Mesenchymal stem cell (in vitro differentiated cells and primary cell): ENCODE measurements at regions not wholly inside any gene's neighbourhood (a gene's known extent, or its start where the extent isn't known, plus 50 kb on each side); places are given as distances from the start of the nearest gene placed in this dataset.

Source experiments
- DNase-seq: peaks from one replicate; pipeline ENCODE4 v3.0.0-alpha.2; 2013
- H2AFZ ChIP-seq: one replicate; pipeline ENCODE4 v1.6.1; 2013; ENCODE audit warnings: low read depth, mild to moderate bottlenecking, control low read depth, inconsistent platforms, low read length, moderate library complexity
- H2AK5ac ChIP-seq: 2 replicates; pipeline ENCODE4 v1.6.1; 2013; ENCODE audit warnings: low read length, moderate library complexity, mild to moderate bottlenecking, inconsistent platforms; ENCODE audit not compliant: severe bottlenecking
- H2BK120ac ChIP-seq: one replicate; pipeline ENCODE4 v1.6.1; 2013; ENCODE audit warnings: low read depth, mild to moderate bottlenecking, inconsistent platforms, low read length, moderate library complexity
- H2BK12ac ChIP-seq, 2 experiments: one replicate each; pipeline ENCODE4 v1.6.1; 2013; ENCODE audit warnings: inconsistent platforms in 2 of 2, low read length in 2 of 2, mild to moderate bottlenecking in 2 of 2, moderate library complexity in 2 of 2, control low read depth in 1 of 2
- H2BK15ac ChIP-seq: one replicate; pipeline ENCODE4 v1.6.1; 2013; ENCODE audit warnings: mild to moderate bottlenecking, low read depth, inconsistent platforms; ENCODE audit not compliant: poor library complexity, severe bottlenecking
- H2BK5ac ChIP-seq: 2 replicates; pipeline ENCODE4 v1.6.1; 2013; ENCODE audit warnings: low read depth, mild to moderate bottlenecking, low read length, control low read depth, inconsistent platforms; ENCODE audit not compliant: poor library complexity, severe bottlenecking
- H3K14ac ChIP-seq, 2 experiments: one replicate each; pipeline ENCODE4 v1.6.1; 2013; ENCODE audit warnings: inconsistent platforms in 2 of 2, low read length in 2 of 2, control low read depth in 1 of 2, mild to moderate bottlenecking in 1 of 2, moderate library complexity in 1 of 2
- H3K18ac ChIP-seq, 2 experiments: one replicate each; pipeline ENCODE4 v1.6.1; 2013; ENCODE audit warnings: inconsistent platforms in 2 of 2, low read length in 2 of 2, control low read depth in 1 of 2, low read depth in 1 of 2, mild to moderate bottlenecking in 1 of 2
- H3K23ac ChIP-seq, 2 experiments: one replicate each; pipeline ENCODE4 v1.6.1; 2013; ENCODE audit warnings: inconsistent platforms in 2 of 2, low read length in 2 of 2, mild to moderate bottlenecking in 2 of 2, moderate library complexity in 2 of 2, control low read depth in 1 of 2
- H3K27ac ChIP-seq: 2 replicates; pipeline ENCODE4 v1.5.1; 2013; ENCODE audit warnings: mild to moderate bottlenecking, moderate library complexity, low read length, control low read depth, inconsistent platforms; ENCODE audit not compliant: poor library complexity, severe bottlenecking
- H3K27me3 ChIP-seq, 2 experiments: 2 replicates each; pipeline versions ENCODE4 v1.6.1 to v1.7.0; 2013; ENCODE audit warnings: low read length in 2 of 2, mild to moderate bottlenecking in 2 of 2, moderate library complexity in 2 of 2, control low read depth in 1 of 2, inconsistent platforms in 1 of 2; ENCODE audit not compliant: control insufficient read depth in 1 of 2, insufficient read depth in 1 of 2
- H3K36me3 ChIP-seq, 2 experiments: 2 replicates each; pipeline versions ENCODE4 v1.6.1 to v1.7.0; 2013; ENCODE audit warnings: low read length in 2 of 2, control low read depth in 1 of 2, inconsistent platforms in 1 of 2, low read depth in 1 of 2, mild to moderate bottlenecking in 1 of 2; ENCODE audit not compliant: insufficient read depth in 2 of 2, control insufficient read depth in 1 of 2
- H3K4ac ChIP-seq, 2 experiments: one replicate each; pipeline ENCODE4 v1.6.1; 2013; ENCODE audit warnings: inconsistent platforms in 2 of 2, low read length in 2 of 2, mild to moderate bottlenecking in 2 of 2, moderate library complexity in 2 of 2, control low read depth in 1 of 2, low read depth in 1 of 2
- H3K4me1 ChIP-seq: 2 replicates; pipeline ENCODE4 v1.6.1; 2013; ENCODE audit warnings: low read depth, low read length, control low read depth; ENCODE audit not compliant: control insufficient read depth, insufficient read depth
- H3K4me2 ChIP-seq: 2 replicates; pipeline ENCODE4 v1.6.1; 2013; ENCODE audit warnings: low read length, mild to moderate bottlenecking, inconsistent platforms; ENCODE audit not compliant: poor library complexity, severe bottlenecking
- H3K4me3 ChIP-seq, 2 experiments: 2 replicates each; pipeline versions ENCODE4 v1.5.1 to v1.7.0; 2013; ENCODE audit warnings: low read length in 2 of 2, mild to moderate bottlenecking in 2 of 2, control low read depth in 1 of 2, low read depth in 1 of 2; ENCODE audit not compliant: insufficient read depth in 1 of 2
- H3K79me1 ChIP-seq: replicated peaks from 2 replicates; pipeline ENCODE4 v1.6.1; 2013; ENCODE audit warnings: mild to moderate bottlenecking, control low read depth, low read length, inconsistent platforms; ENCODE audit not compliant: poor library complexity, severe bottlenecking
- H3K9ac ChIP-seq: 2 replicates; pipeline ENCODE4 v1.7.0; 2013; ENCODE audit warnings: mild to moderate bottlenecking, low read length, moderate library complexity
- H3K9me3 ChIP-seq: 2 replicates; pipeline ENCODE4 v1.7.0; 2013; ENCODE audit warnings: mild to moderate bottlenecking, low read length; ENCODE audit not compliant: control insufficient read depth
- H4K8ac ChIP-seq: one replicate; pipeline ENCODE4 v1.6.1; 2013; ENCODE audit warnings: inconsistent platforms, mild to moderate bottlenecking, low read length, moderate library complexity
- H4K91ac ChIP-seq: one replicate; pipeline ENCODE4 v1.6.1; 2013; ENCODE audit warnings: mild to moderate bottlenecking, low read length, inconsistent platforms
- WGBS: methylation state at CpG from one replicate; pipeline ENCODE4 v1.1.7; 2013; ENCODE audit warnings: mixed read lengths; 5-methylcytosine and 5-hydroxymethylcytosine counted together

DNA sequence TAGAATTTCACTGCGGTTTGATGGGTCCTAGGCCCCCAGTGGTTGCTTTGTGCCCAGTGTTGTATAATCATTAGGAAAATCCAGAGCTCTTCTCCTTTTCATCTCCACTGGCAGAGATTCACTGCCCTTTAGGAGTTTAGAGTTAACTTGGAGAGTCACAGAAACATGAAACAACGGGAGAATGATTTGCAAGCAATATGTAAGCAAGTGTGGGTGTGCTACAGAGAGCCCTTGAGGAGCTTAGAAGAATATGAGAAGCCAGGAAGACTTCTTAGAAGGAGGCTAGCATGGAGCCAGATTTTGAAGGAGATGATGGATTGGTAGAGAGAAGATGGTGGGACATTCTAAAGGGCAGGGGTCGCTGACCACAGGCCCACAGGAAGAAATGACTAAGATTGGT, 327.3 kb downstream of the ZNF326 start:
- Histone ChIP-seq H3K4me2 (no peak overlapping the region), H3K27ac (no peak overlapping the region), H3K9ac (no peak overlapping the region), H2AFZ (no peak overlapping the region), H3K27me3 (no peaks in the 10 kb centered on the region), H3K4ac (no peak overlapping the region), H3K36me3 (no peaks in the 10 kb centered on the region), H3K4me1 (no peaks in the 10 kb centered on the region), H2AK5ac (no peak overlapping the region), H3K23ac (no peak overlapping the region), H3K14ac (no peak overlapping the region), H3K9me3 (no peaks in the 10 kb centered on the region), H3K18ac (no peak overlapping the region), H4K8ac (no peak overlapping the region), H2BK120ac (no peak overlapping the region), H3K4me3 (no peak overlapping the region), H4K91ac (no peak overlapping the region), H2BK15ac (no peak overlapping the region), H3K79me1 (no peaks in the 10 kb centered on the region), H2BK12ac (no peak overlapping the region), H2BK5ac (no peak overlapping the region)
- no peak for DNase-seq
- WGBS, result 47% methylated on average over 3 of the region's 3 CpGs

DNA sequence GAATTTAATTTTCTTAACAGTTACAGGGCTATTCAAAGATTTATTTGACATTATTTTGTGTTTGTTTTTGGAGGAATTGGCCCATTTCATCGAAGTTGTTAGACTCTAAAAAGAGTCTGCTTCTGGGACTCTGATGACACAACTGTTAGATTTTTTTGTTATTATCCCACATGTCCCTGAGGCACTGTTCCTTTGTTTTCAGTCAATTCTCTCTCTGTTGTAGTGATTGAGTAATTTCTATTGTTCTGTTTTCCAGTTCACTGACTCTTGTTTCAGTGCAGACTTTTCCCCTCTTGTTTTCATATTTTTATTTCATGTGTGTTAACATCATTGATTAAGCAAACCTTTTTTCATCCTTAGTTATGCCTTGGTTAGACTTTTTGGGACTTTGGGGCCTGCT, 325.0 kb downstream of the ZNF326 start:
- 43% methylated on average over 1 of the region's 1 CpG for WGBS
- no peak for DNase-seq
- no peak overlapping the region for H4K91ac ChIP-seq

DNA sequence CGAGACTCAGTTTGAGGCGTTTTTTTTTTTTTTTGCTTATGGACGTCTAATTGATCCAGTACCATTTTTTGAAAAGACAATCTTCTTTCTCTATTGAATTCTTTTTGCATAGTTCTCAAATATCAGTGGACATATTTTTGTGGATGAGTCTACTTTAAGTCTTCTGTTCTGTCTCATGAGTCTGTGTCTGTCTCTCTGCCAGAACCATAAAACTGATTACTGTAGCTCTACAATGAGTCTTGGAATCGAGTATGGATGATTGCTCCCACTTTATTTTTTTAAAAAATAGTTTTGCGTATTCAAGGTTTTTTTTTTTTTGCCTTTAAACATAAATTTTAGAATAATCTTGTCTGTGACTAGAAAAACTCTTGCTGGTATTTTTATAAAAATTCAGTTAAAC, 323.5 kb downstream of the ZNF326 start:
- no peak overlapping the region for H2BK15ac ChIP-seq
- H4K91ac ChIP-seq, result no peak overlapping the region
- no peak overlapping the region for H3K23ac ChIP-seq
- DNase-seq, result no peak
- WGBS, result 100% methylated on average over 2 of the region's 5 CpGs
- H2BK120ac ChIP-seq, result no peak overlapping the region
- H3K79me1 ChIP-seq, result no peaks in the 10 kb centered on the region
- H3K9me3 ChIP-seq, result no peaks in the 10 kb centered on the region
- no peak overlapping the region for H2BK12ac ChIP-seq
- H3K4me1 ChIP-seq, result no peaks in the 10 kb centered on the region
- H3K27me3 ChIP-seq, result no peaks in the 10 kb centered on the region
- no peak overlapping the region for H3K9ac ChIP-seq
- no peak overlapping the region for H2BK5ac ChIP-seq
- no peak overlapping the region for H3K4me2 ChIP-seq
- no peak overlapping the region for H2AFZ ChIP-seq
- H3K27ac ChIP-seq, result no peak overlapping the region
- H3K4me3 ChIP-seq, result no peak overlapping the region
- no peak overlapping the region for H2AK5ac ChIP-seq
- H3K36me3 ChIP-seq, result no peaks in the 10 kb centered on the region
- H4K8ac ChIP-seq, result no peak overlapping the region
- no peak overlapping the region for H3K18ac ChIP-seq
- H3K14ac ChIP-seq, result no peak overlapping the region
- H3K4ac ChIP-seq, result no peak overlapping the region

More for the DNA sequence above, 325.0 kb downstream of the ZNF326 start:
- H3K4me1 ChIP-seq, result no peaks in the 10 kb centered on the region
- H2BK5ac ChIP-seq, result no peak overlapping the region
- no peak overlapping the region for H3K18ac ChIP-seq
- no peak overlapping the region for H2AK5ac ChIP-seq
- H2BK12ac ChIP-seq, result no peak overlapping the region
- no peak overlapping the region for H3K4me3 ChIP-seq
- H4K8ac ChIP-seq, result no peak overlapping the region
- H3K4ac ChIP-seq, result no peak overlapping the region
- H2AFZ ChIP-seq, result no peak overlapping the region
- no peak overlapping the region for H3K23ac ChIP-seq
- no peak overlapping the region for H2BK15ac ChIP-seq
- H3K36me3 ChIP-seq, result no peaks in the 10 kb centered on the region
- no peak overlapping the region for H3K9ac ChIP-seq
- no peak overlapping the region for H3K27ac ChIP-seq
- no peaks in the 10 kb centered on the region for H3K79me1 ChIP-seq
- no peak overlapping the region for H3K14ac ChIP-seq
- H3K4me2 ChIP-seq, result no peak overlapping the region
- H3K9me3 ChIP-seq, result no peaks in the 10 kb centered on the region
- H3K27me3 ChIP-seq, result no peaks in the 10 kb centered on the region
- H2BK120ac ChIP-seq, result no peak overlapping the region

DNA sequence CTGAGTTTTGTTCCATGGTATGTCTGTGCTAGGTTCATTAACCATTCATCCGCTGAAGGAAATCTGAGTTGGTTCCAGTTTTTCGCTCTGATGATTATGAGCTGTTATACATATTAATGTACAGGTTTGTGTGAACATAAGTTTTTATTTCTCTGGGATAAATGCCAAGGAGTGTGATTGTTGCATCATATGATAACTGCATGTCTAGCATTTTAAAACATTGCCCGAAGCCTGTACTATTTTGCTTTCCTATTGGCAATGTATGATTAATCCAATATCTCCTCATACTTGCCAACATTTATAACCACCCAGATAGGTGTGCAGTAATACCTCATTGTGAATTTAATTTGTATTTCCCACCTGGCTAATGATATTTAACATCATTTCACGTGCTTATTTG, 322.7 kb downstream of the ZNF326 start:
- Histone ChIP-seq H3K9ac (no peak overlapping the region), H3K4me3 (no peak overlapping the region), H3K4me1 (no peaks in the 10 kb centered on the region), H4K91ac (no peak overlapping the region), H4K8ac (no peak overlapping the region), H2BK12ac (no peak overlapping the region), H3K4me2 (no peak overlapping the region), H3K18ac (no peak overlapping the region), H3K79me1 (no peaks in the 10 kb centered on the region), H3K27ac (no peak overlapping the region), H3K23ac (no peak overlapping the region), H3K4ac (no peak overlapping the region), H3K27me3 (no peaks in the 10 kb centered on the region), H2AK5ac (no peak overlapping the region), H3K9me3 (no peaks in the 10 kb centered on the region), H2BK15ac (no peak overlapping the region), H2BK5ac (no peak overlapping the region), H2AFZ (no peak overlapping the region), H3K36me3 (no peaks in the 10 kb centered on the region), H2BK120ac (no peak overlapping the region), H3K14ac (no peak overlapping the region)
- no peak for DNase-seq
- 92% methylated on average over 2 of the region's 4 CpGs for WGBS
